ENCODE measurements at regions not wholly inside any gene's neighbourhood (a gene's known extent, or its start where the extent isn't known, plus 50 kb on each side); places are given as distances from the start of the nearest gene placed in this dataset.
"Not testable (repeated sequence)": the region's sequence is repeated elsewhere in the genome, so short reads cannot be mapped to it uniquely, and the experiment has no call there.

DNA sequence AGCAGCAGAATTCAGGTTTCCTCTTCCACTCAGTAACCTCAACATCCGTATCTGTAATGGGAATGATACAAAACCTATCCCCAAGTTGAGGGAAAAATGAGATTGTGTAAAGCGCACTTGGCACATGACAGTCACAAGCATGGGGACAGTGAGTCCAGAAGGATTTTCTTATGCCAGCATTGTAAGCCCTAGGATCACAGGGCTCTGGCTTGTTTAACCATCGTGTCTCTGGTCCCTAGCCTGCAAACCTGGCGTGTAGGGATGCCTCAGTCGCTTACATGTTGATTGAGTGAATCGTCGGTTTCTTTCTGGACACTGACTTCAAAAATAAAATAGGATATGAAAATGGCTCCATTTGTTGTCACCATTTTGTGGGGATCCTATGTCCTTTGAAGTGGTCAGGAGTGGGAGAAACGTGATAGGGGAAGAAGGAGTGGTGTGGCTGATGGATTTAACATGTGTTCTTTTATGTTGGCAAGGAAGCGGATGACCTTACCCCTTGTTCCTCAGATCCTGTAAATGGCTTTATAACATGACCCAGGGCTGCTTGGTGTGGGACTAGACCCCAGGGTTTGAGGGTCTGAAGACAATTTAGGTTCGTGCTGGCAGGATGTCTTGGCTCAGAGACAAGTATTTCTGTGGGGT is 193.3 kb downstream of the NPIPA7 start:
- TF ChIP-seq, protein P1, sequence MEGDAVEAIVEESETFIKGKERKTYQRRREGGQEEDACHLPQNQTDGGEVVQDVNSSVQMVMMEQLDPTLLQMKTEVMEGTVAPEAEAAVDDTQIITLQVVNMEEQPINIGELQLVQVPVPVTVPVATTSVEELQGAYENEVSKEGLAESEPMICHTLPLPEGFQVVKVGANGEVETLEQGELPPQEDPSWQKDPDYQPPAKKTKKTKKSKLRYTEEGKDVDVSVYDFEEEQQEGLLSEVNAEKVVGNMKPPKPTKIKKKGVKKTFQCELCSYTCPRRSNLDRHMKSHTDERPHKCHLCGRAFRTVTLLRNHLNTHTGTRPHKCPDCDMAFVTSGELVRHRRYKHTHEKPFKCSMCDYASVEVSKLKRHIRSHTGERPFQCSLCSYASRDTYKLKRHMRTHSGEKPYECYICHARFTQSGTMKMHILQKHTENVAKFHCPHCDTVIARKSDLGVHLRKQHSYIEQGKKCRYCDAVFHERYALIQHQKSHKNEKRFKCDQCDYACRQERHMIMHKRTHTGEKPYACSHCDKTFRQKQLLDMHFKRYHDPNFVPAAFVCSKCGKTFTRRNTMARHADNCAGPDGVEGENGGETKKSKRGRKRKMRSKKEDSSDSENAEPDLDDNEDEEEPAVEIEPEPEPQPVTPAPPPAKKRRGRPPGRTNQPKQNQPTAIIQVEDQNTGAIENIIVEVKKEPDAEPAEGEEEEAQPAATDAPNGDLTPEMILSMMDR (IDR thresholded peaks at IDR 0.05; ENCODE audit: insufficient read depth, low read length, poor library complexity, severe bottlenecking), result not testable (repeated sequence)
- TF ChIP-seq EZH2phosphoT487 (conservative IDR thresholded peaks at IDR 0.05; ENCODE audit: low read length), result not testable (repeated sequence)

Data from SU-DHL-6 (cell line).